HG03159 (cell line): ENCODE measurements at regions not wholly inside any gene's neighbourhood (a gene's known extent, or its start where the extent isn't known, plus 50 kb on each side); places are given as distances from the start of the nearest gene placed in this dataset.

Experiments
- ATAC-seq: cut with Tn5 transposase; IDR thresholded peaks from one replicate; pipeline ENCODE4 v1.9.1; 2021; ENCODE audit warnings: mild to moderate bottlenecking, moderate library complexity; ENCODE audit not compliant: unreplicated experiment

DNA sequence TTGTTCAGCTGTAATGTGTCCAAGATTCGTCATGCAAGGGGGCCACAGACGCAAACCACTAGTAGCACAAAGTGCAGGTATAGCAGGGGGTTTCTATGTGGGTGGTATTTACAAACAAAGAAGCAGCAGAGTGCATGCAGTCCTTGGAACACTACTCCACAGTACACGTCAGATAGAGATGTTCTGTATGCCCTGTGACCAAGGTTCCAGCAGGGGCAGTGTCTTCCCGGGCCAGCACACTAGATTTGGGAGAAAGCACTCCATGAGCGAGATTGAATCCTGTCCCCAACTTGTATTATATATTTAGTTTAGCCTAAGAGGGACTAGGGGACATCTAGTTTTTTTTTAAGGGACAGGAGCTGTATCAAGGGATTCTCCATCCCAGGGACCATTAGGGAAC lies 54.4 kb upstream of the ESX1 start:
- no peak for ATAC-seq

GRCh38 chrX:104307341-104307740 lies 52.6 kb upstream of the ESX1 start:
- ATAC-seq, result no peak

GRCh38 chrX:104306180-104306579 lies 51.4 kb upstream of the ESX1 start:
- ATAC-seq, result no peak
